Motor neuron (in vitro differentiated cells): ENCODE measurements at regions not wholly inside any gene's neighbourhood (a gene's known extent, or its start where the extent isn't known, plus 50 kb on each side); places are given as distances from the start of the nearest gene placed in this dataset.

Source experiments
- ATAC-seq, 8 experiments: fragments of 200-7000 bp; cut with Tn5 transposase; replicated peaks in 6 of 8; 2 replicates each; pipeline ENCODE4 v1.8.0; 2021; ENCODE audit warnings: mild to moderate bottlenecking in 8 of 8, moderate library complexity in 8 of 8
- H3K27ac ChIP-seq, 2 donors: fragments of 250-450 bp; sonication (Bioruptor Pico); 2 replicates each; pipeline ENCODE4 v1.9.0; 2021; ENCODE audit warnings: antibody characterized with exemption in 2 of 2, mild to moderate bottlenecking in 2 of 2, moderate library complexity in 1 of 2
- H3K4me1 ChIP-seq, 2 donors: fragments of 250-450 bp; sonication (Bioruptor Pico); replicated peaks in 1 of 2; 2 replicates each; pipeline ENCODE4 v1.6.1; 2021; ENCODE audit warnings: antibody characterized with exemption in 2 of 2, mild to moderate bottlenecking in 2 of 2, moderate library complexity in 1 of 2
- H3K4me3 ChIP-seq, 5 donors: fragments of 250-450 bp; sonication (Bioruptor Pico); 2 replicates each; pipeline ENCODE4 v1.9.0; 2021; ENCODE audit warnings: antibody characterized with exemption in 5 of 5, mild to moderate bottlenecking in 5 of 5, moderate library complexity in 4 of 5
- WGBS, 10 experiments: fragments of 450-650 bp; shearing (Covaris generic); methylation state at CpG; one replicate each; pipeline ENCODE4 v1.0.0; 2022; 5-methylcytosine and 5-hydroxymethylcytosine counted together
- in situ Hi-C, 9 experiments: fragments of 400-800 bp; cut with MboI; loops; one replicate each; pipeline ENCODE4 v1.15.0; 2021; ENCODE audit warnings: low sequenced_read_pairs in 9 of 9, low pct_unique_long_range_greater_than_20kb in 2 of 9; ENCODE audit not compliant: unreplicated experiment in 9 of 9

DNA sequence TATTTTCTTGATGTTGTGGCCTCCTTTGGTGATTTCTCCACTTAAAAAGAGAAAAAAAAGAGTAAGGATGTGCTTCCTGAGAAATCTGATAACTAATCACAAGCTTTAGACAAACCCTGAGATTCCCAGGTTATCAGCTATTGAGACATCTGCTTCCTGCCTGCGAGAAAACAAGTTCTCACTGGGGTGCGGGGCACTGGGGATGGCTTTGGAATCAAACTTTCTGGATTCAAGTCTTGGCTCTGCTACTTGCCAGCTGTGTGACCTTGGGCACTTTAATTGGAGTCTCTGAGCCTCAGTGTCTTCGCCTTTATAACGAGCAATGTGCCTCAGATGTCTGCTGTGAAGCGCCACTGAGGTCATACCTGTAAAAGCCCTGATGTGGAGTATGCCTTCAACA is 152.5 kb upstream of the NAV2 start:
- Histone ChIP-seq H3K27ac (no peak overlapping the region), H3K4me3 (no peak overlapping the region), H3K4me1 (peaks cover 9 to 10% of the 10 kb centered on the region in 2 donors)
- ATAC-seq = no peak
- 74 to 100% (median 88%) methylated on average over 1 to 5 of the region's 5 CpGs; no CpG with 5 or more reads in 2 of the 10 experiments for WGBS, 10 experiments
- in situ Hi-C loops = loop anchor here (10.0 to 25.0 kb wide), 10 partner anchors 175 to 777 kb away; partner anchors contain the start of gene MRGPRX2 (in 2 of the 9)

DNA sequence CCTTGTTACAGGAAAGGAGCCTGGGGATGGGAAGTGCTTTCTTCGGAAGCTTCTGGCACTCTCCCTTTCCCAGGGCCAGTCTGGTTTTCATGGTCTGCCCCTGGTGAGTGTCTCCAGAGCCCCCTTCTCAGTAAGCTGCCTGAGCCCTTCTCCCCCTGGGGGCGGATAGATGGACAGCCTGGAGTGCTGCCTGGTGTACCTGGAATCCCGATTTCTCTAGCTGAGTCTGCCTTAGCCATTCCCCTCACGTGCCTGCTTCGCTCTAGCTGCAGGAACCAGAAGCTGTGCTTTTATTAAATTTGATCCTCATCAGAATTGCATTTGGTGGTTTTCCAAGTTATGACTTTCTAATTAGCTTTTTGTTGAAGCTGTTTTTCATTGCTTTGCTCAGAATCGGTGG is 152.9 kb upstream of the NAV2 start:
- no peak for ATAC-seq
- H3K4me1 ChIP-seq = peaks cover 5 to 9% of the 10 kb centered on the region in 2 donors
- WGBS, 10 experiments = 31 to 94% (median 68%) methylated on average over 1 to 6 of the region's 6 CpGs; no CpG with 5 or more reads in 2 of the 10 experiments
- no peak overlapping the region for H3K27ac ChIP-seq
- H3K4me3 ChIP-seq = no peak overlapping the region
- in situ Hi-C loops = loop anchor here (10.0 to 25.0 kb wide), 11 partner anchors 175 to 778 kb away; partner anchors contain the start of gene MRGPRX2 (in 2 of the 9)

DNA sequence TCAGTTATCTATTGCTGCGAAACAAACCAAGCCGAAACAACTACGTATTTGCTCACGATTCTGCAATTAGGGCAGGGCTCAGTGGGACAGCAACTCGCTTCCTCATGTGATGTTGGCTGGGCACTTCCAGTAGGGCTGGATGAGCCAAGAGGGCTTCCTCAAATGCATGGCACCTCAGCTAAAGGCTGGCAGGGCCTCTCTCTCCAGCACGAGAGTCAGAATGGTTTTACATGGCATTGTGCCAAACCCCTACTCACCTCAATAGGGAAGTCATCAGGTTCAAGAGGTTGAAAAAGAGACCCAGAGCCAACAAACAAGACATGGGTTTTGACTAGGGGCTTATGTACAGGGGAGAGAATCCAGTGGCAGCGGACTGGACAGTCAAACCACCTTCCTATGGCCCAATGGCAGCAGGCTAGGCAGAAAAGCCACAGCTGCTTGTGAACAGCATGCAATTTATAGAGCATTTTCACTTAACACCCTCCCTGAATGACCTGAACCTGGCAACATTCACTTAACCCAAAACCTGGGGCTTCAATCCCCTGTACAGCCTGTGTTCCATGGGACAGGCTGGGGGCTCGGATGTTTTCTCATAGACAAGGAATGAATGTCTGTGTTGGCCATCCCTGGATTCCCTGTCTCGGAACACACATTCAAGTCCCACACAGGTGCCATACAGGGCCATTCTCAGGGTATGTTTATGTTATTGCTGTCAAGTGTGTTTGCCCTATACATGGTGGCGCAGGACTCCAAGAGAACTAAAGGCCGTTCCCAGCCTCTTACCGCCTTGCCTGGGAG is 154.2 kb upstream of the NAV2 start:
- H3K4me1 ChIP-seq = peaks cover 6 to 9% of the 10 kb centered on the region in 2 donors
- 73 to 100% (median 96%) methylated on average over 1 to 8 of the region's 12 CpGs; no CpG with 5 or more reads in 1 of the 10 experiments for WGBS, 10 experiments
- H3K4me3 ChIP-seq = no peak overlapping the region
- H3K27ac ChIP-seq = no peak overlapping the region
- in situ Hi-C loops = loop anchor here in 7 of 9 experiments (10.0 to 25.0 kb wide), 8 partner anchors 179 to 779 kb away; partner anchors contain the start of gene MRGPRX2 (in 2 of the 7)
- ATAC-seq = no peak

DNA sequence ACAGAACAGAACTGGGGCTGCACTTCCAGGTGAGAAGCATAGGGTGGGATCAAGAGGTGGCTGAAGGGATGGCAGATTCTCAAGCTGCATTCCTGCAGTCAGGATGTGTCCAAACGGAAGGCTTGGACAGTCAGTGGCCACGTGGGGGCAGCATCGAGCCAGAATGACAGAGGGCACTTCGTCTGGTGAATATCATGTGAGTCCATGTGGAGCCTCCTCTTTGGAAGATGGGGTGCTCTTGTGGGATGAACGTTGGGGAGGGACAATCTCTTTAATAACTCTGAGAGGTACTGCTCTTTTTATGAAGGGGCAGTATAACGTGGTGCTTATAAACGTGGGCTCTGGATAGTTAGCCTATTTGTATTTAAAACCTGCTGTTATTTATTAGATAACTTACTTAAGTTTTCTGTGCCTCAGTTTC is 154.9 kb upstream of the NAV2 start:
- WGBS, 10 experiments = 0 to 33% (median 0%) methylated on average over 1 to 5 of the region's 7 CpGs; no CpG with 5 or more reads in 3 of the 10 experiments
- Histone ChIP-seq H3K4me3 (no peak overlapping the region), H3K27ac (no peak overlapping the region), H3K4me1 (peaks cover 13 to 16% of the 10 kb centered on the region in 2 donors)
- in situ Hi-C loops = loop anchor here in 7 of 9 experiments (10.0 to 25.0 kb wide), 8 partner anchors 180 to 780 kb away; partner anchors contain the start of gene MRGPRX2 (in 2 of the 7)
- ATAC-seq = peak; percentile 22 to 90 (median 56)

DNA sequence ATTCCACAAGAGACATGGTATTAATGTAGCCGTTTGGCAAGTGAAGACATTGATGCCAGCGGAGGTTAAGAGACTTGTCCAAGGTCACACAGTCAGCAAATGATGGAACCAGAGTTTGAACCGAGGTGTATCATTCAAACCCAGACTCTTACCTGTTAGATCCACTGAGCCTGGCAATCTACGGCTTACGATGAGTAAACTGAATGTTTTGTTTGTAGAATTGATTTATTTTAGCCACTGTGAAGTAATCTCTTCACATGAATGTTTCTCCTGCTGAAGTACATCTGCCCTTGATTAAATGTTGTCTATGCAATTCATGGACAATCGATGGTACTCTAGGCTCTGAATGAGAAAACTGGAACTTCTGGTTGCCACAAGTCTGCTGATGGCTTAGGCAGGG is 155.5 kb upstream of the NAV2 start:
- H3K4me3 ChIP-seq = no peak overlapping the region
- ATAC-seq = no peak
- H3K27ac ChIP-seq = no peak overlapping the region
- 30 to 95% (median 63%) methylated on average over 2 to 6 of the region's 6 CpGs; no CpG with 5 or more reads in 2 of the 10 experiments for WGBS, 10 experiments
- H3K4me1 ChIP-seq = peaks cover 16 to 21% of the 10 kb centered on the region in 2 donors
- in situ Hi-C loops = loop anchor here in 7 of 9 experiments (10.0 to 25.0 kb wide), 8 partner anchors 180 to 780 kb away; partner anchors contain the start of gene MRGPRX2 (in 2 of the 7)

DNA sequence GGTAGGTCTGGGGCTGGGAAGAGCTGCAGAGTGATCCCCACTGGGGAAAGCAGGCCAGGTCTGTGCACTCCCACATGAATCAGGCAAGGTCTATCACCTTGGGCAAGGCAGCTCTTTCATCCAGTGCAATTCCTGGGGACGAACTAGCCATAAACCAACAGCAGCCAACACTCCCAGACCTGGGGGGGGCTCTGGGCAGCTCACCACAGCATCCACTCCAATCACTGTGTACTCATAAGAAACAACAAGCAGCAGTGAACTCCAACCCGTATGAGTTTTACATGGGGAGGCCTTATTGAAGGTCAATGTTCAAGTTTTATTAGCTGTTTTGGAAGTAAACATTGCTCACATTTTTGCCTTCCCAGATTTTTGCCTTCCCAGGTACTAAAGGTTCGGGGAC is 157.4 kb upstream of the NAV2 start:
- no peak for ATAC-seq
- in situ Hi-C loops = loop anchor here in 7 of 9 experiments (10.0 to 25.0 kb wide), 8 partner anchors 182 to 782 kb away; partner anchors contain the start of gene MRGPRX2 (in 2 of the 7)
- WGBS, 10 experiments = 0 to 90% (median 45%) methylated on average over 1 to 3 of the region's 3 CpGs; no CpG with 5 or more reads in 5 of the 10 experiments
- Histone ChIP-seq H3K27ac (no peak overlapping the region), H3K4me3 (no peak overlapping the region), H3K4me1 (peaks cover 30 to 32% of the 10 kb centered on the region in 2 donors)

DNA sequence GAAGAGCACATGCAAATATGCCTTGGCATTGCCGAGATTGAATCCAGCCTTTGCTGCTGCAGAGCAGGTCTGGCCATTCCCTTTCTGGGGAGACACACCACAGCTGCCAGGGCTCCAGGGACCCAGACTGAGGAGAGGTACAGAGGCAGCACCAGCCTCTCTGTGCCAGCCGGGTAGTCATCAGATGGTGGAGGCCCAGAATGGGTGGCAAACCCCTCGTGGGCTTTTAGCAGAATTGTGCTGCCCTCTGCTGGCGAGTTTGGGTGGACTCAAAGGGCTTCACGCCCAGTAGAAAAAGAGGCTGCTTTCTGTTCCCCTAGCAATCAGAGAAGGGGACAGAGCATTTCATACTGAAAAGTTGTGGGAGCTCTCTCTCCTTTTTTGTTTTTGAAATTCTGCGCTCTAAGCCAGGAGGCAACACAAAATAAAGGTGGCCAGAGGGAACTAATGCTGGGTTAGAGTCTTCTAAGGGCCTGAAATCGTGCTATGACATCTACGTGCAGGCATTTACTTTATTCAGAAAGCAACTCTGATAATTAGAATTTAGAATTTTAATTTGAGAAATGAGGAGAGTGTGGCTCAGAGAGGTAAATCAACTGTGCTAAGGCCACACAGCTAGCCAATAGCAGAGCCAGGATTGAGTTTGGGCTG is 158.8 kb upstream of the NAV2 start:
- in situ Hi-C loops = loop anchor here in 7 of 9 experiments (10.0 to 25.0 kb wide), 8 partner anchors 183 to 783 kb away; partner anchors contain the start of gene MRGPRX2 (in 2 of the 7)

DNA sequence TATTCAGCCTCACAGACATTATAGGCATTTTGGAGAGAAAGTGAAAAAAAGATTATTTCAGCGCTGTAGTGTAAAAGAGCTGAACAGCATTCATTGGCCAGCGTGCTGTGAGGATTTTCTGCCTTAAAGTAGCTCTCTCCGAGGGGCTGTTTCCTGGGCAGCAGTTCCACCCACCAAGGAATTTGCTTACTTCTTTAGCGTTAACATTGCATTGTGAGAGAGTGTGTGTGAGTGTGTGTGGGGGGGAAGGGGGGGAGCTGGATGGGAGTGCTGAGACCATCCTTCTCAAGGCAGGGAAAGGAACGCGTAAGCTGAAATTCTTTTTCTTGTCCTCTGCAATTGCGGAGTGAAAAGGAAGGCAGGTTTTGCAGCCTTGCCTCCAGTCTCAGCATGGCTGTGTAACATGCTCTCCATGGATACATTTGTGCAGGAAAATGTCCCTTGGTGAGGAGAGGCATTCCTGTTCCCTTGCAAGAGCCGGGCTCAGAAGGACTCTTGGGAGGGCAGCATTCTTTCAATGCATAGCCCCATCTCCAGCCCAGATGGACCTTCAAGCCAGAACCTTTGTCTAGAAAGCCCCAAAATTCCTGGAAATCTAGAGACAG is 159.9 kb upstream of the NAV2 start:
- peak overlapping the region in 1 of 5 donors; percentile 9 for H3K4me3 ChIP-seq
- peaks cover 30 to 35% of the 10 kb centered on the region in 2 donors for H3K4me1 ChIP-seq
- H3K27ac ChIP-seq = peak overlapping the region in 1 of 2 donors; percentile 56
- 0 to 100% (median 52%) methylated on average over 1 to 2 of the region's 8 CpGs; no CpG with 5 or more reads in 3 of the 10 experiments for WGBS, 10 experiments
- ATAC-seq = peak in 5 of 8 experiments; percentile 70 to 72 (median 70)
- in situ Hi-C loops = loop anchor here in 7 of 9 experiments (10.0 to 25.0 kb wide), 8 partner anchors 185 to 785 kb away; partner anchors contain the start of gene MRGPRX2 (in 2 of the 7)

More for the DNA sequence above, 158.8 kb upstream of the NAV2 start:
- H3K4me3 ChIP-seq = no peak overlapping the region
- peaks cover 30 to 32% of the 10 kb centered on the region in 2 donors for H3K4me1 ChIP-seq
- peak overlapping the region in 1 of 2 donors; percentile 41 for H3K27ac ChIP-seq
- peak; percentile 53 to 93 (median 66) for ATAC-seq
- 7 to 100% (median 33%) methylated on average over 2 to 7 of the region's 8 CpGs; no CpG with 5 or more reads in 2 of the 10 experiments for WGBS, 10 experiments

DNA sequence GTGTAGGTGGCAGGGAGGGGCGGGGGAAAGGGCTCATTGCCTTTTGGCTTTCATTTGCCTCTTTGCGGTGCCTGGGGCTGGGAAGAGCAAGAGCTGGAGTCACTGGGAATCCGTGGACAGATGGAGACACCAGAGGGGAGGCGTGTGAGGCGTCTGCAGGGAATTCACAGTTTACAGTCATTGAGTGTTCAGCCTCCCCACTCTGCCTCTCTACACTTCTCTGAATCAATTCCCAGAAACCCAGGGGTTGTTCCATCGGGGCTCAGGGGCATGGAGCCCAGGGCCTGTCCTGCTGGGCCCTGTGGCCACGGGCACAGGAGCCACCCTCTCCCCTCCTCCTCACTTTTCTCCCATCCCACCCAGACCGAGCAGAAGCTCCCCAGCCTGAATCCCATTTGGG is 160.5 kb upstream of the NAV2 start:
- Histone ChIP-seq H3K27ac (peak overlapping the region; percentile 44 to 56), H3K4me1 (peaks cover 34 to 41% of the 10 kb centered on the region in 2 donors), H3K4me3 (peak overlapping the region in 1 of 5 donors; percentile 9)
- WGBS, 10 experiments = 8 to 100% (median 20%) methylated on average over 1 to 3 of the region's 8 CpGs; no CpG with 5 or more reads in 5 of the 10 experiments
- peak in 5 of 8 experiments; percentile 44 to 73 (median 70) for ATAC-seq
- in situ Hi-C loops = loop anchor here in 7 of 9 experiments (10.0 to 25.0 kb wide), 8 partner anchors 185 to 785 kb away; partner anchors contain the start of gene MRGPRX2 (in 2 of the 7)

DNA sequence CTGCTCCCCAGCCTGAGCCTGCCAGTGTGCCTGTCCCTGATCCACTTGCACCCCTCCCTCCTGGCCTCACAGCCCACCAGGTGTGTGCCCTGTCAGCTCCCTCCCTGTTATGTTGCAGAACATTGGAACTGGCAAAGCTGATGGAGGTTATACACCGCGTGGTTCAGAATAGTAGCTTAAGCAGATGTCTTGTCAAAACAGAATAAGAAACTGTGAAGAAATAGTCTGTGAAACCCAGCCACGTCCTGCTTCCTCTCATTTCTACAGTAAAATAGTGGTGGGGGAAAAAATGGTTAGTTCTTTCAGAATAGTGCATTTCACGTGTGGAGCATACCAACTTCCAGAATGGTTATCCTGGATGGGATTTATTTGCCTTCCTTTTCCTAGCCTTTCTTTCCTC is 161.2 kb upstream of the NAV2 start:
- in situ Hi-C loops = loop anchor here in 7 of 9 experiments (10.0 to 25.0 kb wide), 8 partner anchors 186 to 786 kb away; partner anchors contain the start of gene MRGPRX2 (in 2 of the 7)
- Histone ChIP-seq H3K27ac (no peak overlapping the region), H3K4me1 (peaks cover 41 to 45% of the 10 kb centered on the region in 2 donors), H3K4me3 (no peak overlapping the region)
- WGBS, 10 experiments = 45 to 100% (median 80%) methylated on average over 1 to 4 of the region's 4 CpGs; no CpG with 5 or more reads in 3 of the 10 experiments
- no peak for ATAC-seq

DNA sequence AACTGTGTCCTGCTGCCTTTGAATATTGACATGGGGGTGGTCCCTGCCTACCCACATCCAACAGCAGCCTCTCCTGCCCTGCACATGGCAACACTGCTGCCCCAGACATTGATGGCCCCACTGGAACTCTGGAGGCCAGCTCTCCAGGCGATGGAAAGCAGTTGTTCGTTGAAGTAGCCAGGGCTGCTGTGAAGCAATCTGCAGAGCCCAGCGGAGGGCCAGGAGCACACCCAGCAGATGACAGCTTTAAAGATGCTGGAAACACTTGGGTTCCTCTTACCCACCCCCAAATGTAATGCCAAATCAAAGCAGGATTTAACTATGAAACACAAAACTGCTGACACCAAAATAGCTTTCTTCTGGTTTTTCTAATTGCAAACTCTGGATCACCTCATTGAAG is 165.6 kb upstream of the NAV2 start:
- peak in 1 of 8 experiments; percentile 21 for ATAC-seq
- Histone ChIP-seq H3K4me1 (peaks cover 30 to 31% of the 10 kb centered on the region in 2 donors), H3K27ac (no peak overlapping the region), H3K4me3 (no peak overlapping the region)
- 0 to 75% (median 40%) methylated on average over 1 to 3 of the region's 3 CpGs; no CpG with 5 or more reads in 6 of the 10 experiments for WGBS, 10 experiments
- in situ Hi-C loops = loop anchor here in 4 of 9 experiments (10.0 to 25.0 kb wide), 5 partner anchors 202 to 485 kb away; partner anchors contain the start of gene MRGPRX2 (in 1 of the 4)
